HCT116 (cell line): ENCODE measurements at regions not wholly inside any gene's neighbourhood (a gene's known extent, or its start where the extent isn't known, plus 50 kb on each side); places are given as distances from the start of the nearest gene placed in this dataset.

Experiments
- ATAC-seq: fragments of 200-7000 bp; cut with Tn5 transposase; 2 replicates; pipeline ENCODE4 v1.9.1; 2020; ENCODE audit warnings: mild to moderate bottlenecking, moderate library complexity
- BruUV-seq: library from RNA; stranded (reverse); fragments of 400-500 nt; replicated peaks from 2 replicates; lab custom pipeline; 2021; lab: Mats Ljungman, UMichigan
- CTCF ChIA-PET: fragments of 300-600 bp; sonication (Branson Sonifier 250); formaldehyde crosslinking; loops from one replicate; lab custom pipeline; 2021; ENCODE audit warnings: antibody characterized with exemption; lab: Charles Lee
- POLR2A ChIA-PET: fragments of 300-600, 350-600 bp; sonication (Branson Sonifier 250); formaldehyde crosslinking; loops from one replicate; lab custom pipeline; 2021; ENCODE audit warnings: antibody characterized with exemption; lab: Charles Lee
- RAD21 ChIA-PET, 2 experiments: fragments of 300-600 bp; sonication (Branson Sonifier 250); formaldehyde crosslinking; loops; one replicate each; lab custom pipeline; 2023; ENCODE audit warnings: low total read pairs in 2 of 2; ENCODE audit not compliant: uncharacterized antibody in 2 of 2, unreplicated experiment in 2 of 2, low non-redundant PET in 1 of 2; lab: Charles Lee
- DNase-seq: peaks from one replicate; pipeline ENCODE4 v3.0.0-alpha.2; 2010; ENCODE audit warnings: low read depth, low spot score
- H2AFZ ChIP-seq: fragments of 200-600 bp; shearing (Covaris generic), sonication (generic); 2 replicates; pipeline ENCODE4 v1.6.1; 2017; ENCODE audit warnings: low read depth, mixed run types, mixed read lengths, antibody characterized with exemption, low read length; ENCODE audit not compliant: poor library complexity, severe bottlenecking
- H3K27ac ChIP-seq: 2 replicates; pipeline ENCODE4 v1.5.1; 2012; ENCODE audit warnings: low read depth, low read length
- H3K27me3 ChIP-seq: fragments of 200-600 bp; sonication (generic); 2 replicates; pipeline ENCODE4 v1.6.1; 2016; ENCODE audit warnings: mixed run types, low read length, mixed read lengths; ENCODE audit not compliant: insufficient read depth
- H3K36me3 ChIP-seq, 2 experiments: fragments of 200-500 bp in 1 of 2; fragments of 200-600 bp in 1 of 2; sonication (Bioruptor generic) in 1 of 2; sonication (generic) in 1 of 2; 2 replicates each; pipeline versions ENCODE4 v1.5.1 to v1.6.1; 2014 to 2016; ENCODE audit warnings: low read length in 2 of 2, inconsistent platforms in 1 of 2, mixed read lengths in 1 of 2, mixed run types in 1 of 2; ENCODE audit not compliant: insufficient read depth in 2 of 2, control insufficient read depth in 1 of 2
- H3K4me1 ChIP-seq, 2 experiments: fragments of 200-600 bp in 1 of 2; sonication (generic) in 1 of 2; 2 replicates each; pipeline versions ENCODE4 v1.5.1 to v1.6.1; 2012 to 2017; ENCODE audit warnings: low read length in 2 of 2, inconsistent platforms in 1 of 2, mild to moderate bottlenecking in 1 of 2, mixed read lengths in 1 of 2, mixed run types in 1 of 2, moderate library complexity in 1 of 2; ENCODE audit not compliant: insufficient read depth in 2 of 2, control insufficient read depth in 1 of 2
- H3K4me2 ChIP-seq: fragments of 200-600 bp; sonication (generic); 2 replicates; pipeline ENCODE4 v1.6.1; 2017; ENCODE audit warnings: mixed run types, low read length, mixed read lengths
- H3K4me3 ChIP-seq, 2 experiments: fragments of 200-600 bp in 1 of 2; sonication (generic) in 1 of 2; replicated peaks in 1 of 2; 2 replicates each; pipeline ENCODE4 v1.5.1; 2011 to 2016; ENCODE audit warnings: low read length in 2 of 2, control low read depth in 1 of 2, low read depth in 1 of 2, mild to moderate bottlenecking in 1 of 2, mixed read lengths in 1 of 2, mixed run types in 1 of 2
- H3K79me2 ChIP-seq: fragments of 200-600 bp; sonication (generic); 2 replicates; pipeline ENCODE4 v1.6.1; 2017; ENCODE audit warnings: mild to moderate bottlenecking, mixed run types, low read length, moderate library complexity, mixed read lengths; ENCODE audit not compliant: insufficient read depth
- H3K9ac ChIP-seq: fragments of 200-600 bp; sonication (generic); 2 replicates; pipeline ENCODE4 v1.6.1; 2016; ENCODE audit warnings: low read length, mixed read lengths
- H3K9me2 ChIP-seq: fragments of 200-600 bp; sonication (generic), shearing (Covaris generic); 2 replicates; pipeline ENCODE4 v1.6.1; 2017; ENCODE audit warnings: mixed run types, mild to moderate bottlenecking, moderate library complexity; ENCODE audit not compliant: insufficient read depth
- H3K9me3 ChIP-seq, 2 experiments: fragments of 200-500 bp in 1 of 2; fragments of 200-600 bp in 1 of 2; sonication (Bioruptor generic) in 1 of 2; sonication (generic) in 1 of 2; 2 replicates each; pipeline ENCODE4 v1.6.1; 2014 to 2017; ENCODE audit warnings: low read length in 2 of 2, mixed read lengths in 2 of 2, inconsistent platforms in 1 of 2, low read depth in 1 of 2, mild to moderate bottlenecking in 1 of 2, mixed run types in 1 of 2, moderate library complexity in 1 of 2; ENCODE audit not compliant: control insufficient read depth in 1 of 2, insufficient read depth in 1 of 2
- H4K20me1 ChIP-seq: fragments of 200-600 bp; sonication (generic), shearing (Covaris generic); 2 replicates; pipeline ENCODE4 v1.6.1; 2017; ENCODE audit warnings: mixed run types, mild to moderate bottlenecking, moderate library complexity; ENCODE audit not compliant: insufficient read depth
- FOSL1 ChIP-seq: IDR thresholded peaks from 2 replicates; pipeline ENCODE4 v1.6.1; 2012; ENCODE audit warnings: low read depth
- JUND ChIP-seq: IDR thresholded peaks from 2 replicates; pipeline ENCODE4 v1.6.1; 2012
- MAX ChIP-seq: IDR thresholded peaks from 2 replicates; pipeline ENCODE4 v1.6.1; 2012
- POLR2A ChIP-seq: IDR thresholded peaks from 2 replicates; pipeline ENCODE4 v1.7.0; 2011; ENCODE audit warnings: borderline replicate concordance; ENCODE audit not compliant: insufficient read depth, insufficient read length; ENCODE audit errors: extremely low read depth
- RAD21 ChIP-seq: IDR thresholded peaks from 2 replicates; pipeline ENCODE4 v1.6.1; 2012; ENCODE audit warnings: low read depth, mild to moderate bottlenecking
- REST ChIP-seq: IDR thresholded peaks from 2 replicates; pipeline ENCODE4 v1.6.1; 2012; ENCODE audit warnings: low read depth
- ZBTB33 ChIP-seq: IDR thresholded peaks from 2 replicates; pipeline ENCODE4 v1.6.1; 2011; ENCODE audit warnings: mild to moderate bottlenecking, low read length, moderate library complexity; ENCODE audit not compliant: insufficient replicate concordance; ENCODE audit errors: extremely low read depth
- ZFX ChIP-seq: fragments of 450-650 bp; IDR thresholded peaks from 2 replicates; pipeline ENCODE4 v1.6.1; 2017
- ZNF274 ChIP-seq: fragments of 200-500 bp; sonication (Bioruptor generic); IDR thresholded peaks from 2 replicates; pipeline ENCODE4 v1.6.1; 2014; ENCODE audit warnings: mild to moderate bottlenecking, low read depth, low read length, inconsistent platforms
- intact Hi-C: fragments of 100-400 bp; cut with micrococcal nuclease; formaldehyde crosslinking; loops from 2 replicates; pipeline ENCODE4 v1.10.0; 2022

GRCh38 chr5:28542987-28543386, 1504.6 kb upstream of the CDH9 start (continued):
- no peak for TF ChIP-seq REST
- TF ChIP-seq FOSL1 = no peak
- no peak for TF ChIP-seq MAX

GRCh38 chr5:28523888-28524635, 1485.7 kb upstream of the CDH9 start:
- ChIA-PET POLR2A (no interaction called here), RAD21 (no interaction called here), CTCF (no interaction called here)
- Histone ChIP-seq H4K20me1 (no peaks in the 10 kb centered on the region), H3K27ac (no peak overlapping the region), H3K4me3 (no peak overlapping the region), H3K4me1 (no peaks in the 10 kb centered on the region), H2AFZ (no peak overlapping the region), H3K27me3 (no peaks in the 10 kb centered on the region), H3K9me3 (peaks cover 10 to 18% of the 10 kb centered on the region in 2 experiments; a peak in 2 of 4 replicates), H3K9ac (no peak overlapping the region), H3K79me2 (no peaks in the 10 kb centered on the region), H3K9me2 (no peaks in the 10 kb centered on the region), H3K36me3 (no peaks in the 10 kb centered on the region), H3K4me2 (no peak overlapping the region)
- intact Hi-C loops = no loop called here
- DNase-seq (no peak), ATAC-seq (no peak)
- no peak for TF ChIP-seq REST
- TF ChIP-seq ZFX = no peak
- no peak for TF ChIP-seq POLR2A
- TF ChIP-seq RAD21 = no peak
- TF ChIP-seq ZBTB33 = no peak
- no peak for TF ChIP-seq JUND
- TF ChIP-seq ZNF274 = no peak
- no TSS peak for BruUV-seq
